Mucosa of descending colon (tissue), 3 donors: ENCODE measurements at regions not wholly inside any gene's neighbourhood (a gene's known extent, or its start where the extent isn't known, plus 50 kb on each side); places are given as distances from the start of the nearest gene placed in this dataset.
A peak's percentile ranks its signal among the peaks of the same experiment; 100 is the strongest.
"Not testable (repeated sequence)": the region's sequence is repeated elsewhere in the genome, so short reads cannot be mapped to it uniquely, and the experiment has no call there.

Experiments
- ATAC-seq: fragments of 200-7000 bp; cut with Tn5 transposase; one replicate; pipeline ENCODE4 v1.9.1; 2020; ENCODE audit warnings: mild to moderate bottlenecking, moderate library complexity
- DNase-seq, 3 donors: peaks; one replicate each; pipeline ENCODE4 v3.0.0-alpha.2; 2020
- H3K36me3 ChIP-seq: fragments of 200-600 bp; one replicate; pipeline ENCODE4 v1.8.0; 2021; ENCODE audit warnings: low read depth, mild to moderate bottlenecking
- H3K4me1 ChIP-seq: fragments of 200-600 bp; one replicate; pipeline ENCODE4 v1.8.0; 2021; ENCODE audit warnings: low read depth, mild to moderate bottlenecking
- H3K4me3 ChIP-seq: fragments of 200-600 bp; one replicate; pipeline ENCODE4 v1.8.0; 2021; ENCODE audit warnings: mild to moderate bottlenecking
- H3K9me3 ChIP-seq: fragments of 200-600 bp; one replicate; pipeline ENCODE4 v1.8.0; 2021; ENCODE audit warnings: mild to moderate bottlenecking
- CTCF ChIP-seq: fragments of 200-600 bp; IDR thresholded peaks from one replicate; pipeline ENCODE4 v1.8.0; 2022; ENCODE audit warnings: antibody characterized with exemption, mild to moderate bottlenecking
- intact Hi-C, 2 donors: fragments of 100-400 bp; cut with DNase I in 1 of 2; cut with micrococcal nuclease in 1 of 2; formaldehyde crosslinking; loops; one replicate each; pipeline versions ENCODE4 v1.11.0 to v1.11.1; 2022; cut with DNase I, micrococcal nuclease
- donor health status: DM: no; HTN: no; CAD: no; lungs with moderate emphysema.
- donor health status: DM: no; HTN: no; CAD: no.
- donor health status: DM: no; HTN: yes; CAD: no.

GRCh38 chr1:120954736-120955135 is 65.2 kb downstream of the PPIAL4A start:
- ATAC-seq: no peak
- intact Hi-C loops: no loop called here

GRCh38 chr1:120955961-120956360 is 66.4 kb downstream of the PPIAL4A start:
- DNase-seq, H3K9me3 ChIP-seq, ATAC-seq, H3K4me3 ChIP-seq, H3K4me1 ChIP-seq, intact Hi-C loops, H3K36me3 ChIP-seq: not testable (repeated sequence)

More at GRCh38 chr1:120954736-120955135, 65.2 kb downstream of the PPIAL4A start:
- no peaks in the 10 kb centered on the region for H3K9me3 ChIP-seq
- H3K36me3 ChIP-seq: no peaks in the 10 kb centered on the region
- DNase-seq: no peak
- H3K4me3 ChIP-seq: no peak overlapping the region
- H3K4me1 ChIP-seq: no peaks in the 10 kb centered on the region
- TF ChIP-seq CTCF: no peak

- DNase-seq, H3K36me3 ChIP-seq, H3K9me3 ChIP-seq, ATAC-seq, H3K4me1 ChIP-seq, intact Hi-C loops, H3K4me3 ChIP-seq: not testable (repeated sequence)
Observed at GRCh38 chr1:120966018-120966417, 76.4 kb downstream of the PPIAL4A start.

- peak; percentile 98 for ATAC-seq
- intact Hi-C loops, H3K4me1 ChIP-seq, H3K9me3 ChIP-seq, H3K4me3 ChIP-seq, H3K36me3 ChIP-seq: not testable (repeated sequence)
- peak; percentile 53 to 71 (median 56) for DNase-seq
Observed at GRCh38 chr1:120972863-120973262, 83.3 kb downstream of the PPIAL4A start.

GRCh38 chr1:120973836-120974235 is 84.3 kb downstream of the PPIAL4A start:
- H3K9me3 ChIP-seq, H3K4me3 ChIP-seq, intact Hi-C loops, H3K4me1 ChIP-seq, H3K36me3 ChIP-seq, DNase-seq, ATAC-seq: not testable (repeated sequence)

GRCh38 chr1:120977279-120977678 is 87.7 kb downstream of the PPIAL4A start:
- H3K9me3 ChIP-seq, H3K4me3 ChIP-seq, DNase-seq, ATAC-seq, H3K4me1 ChIP-seq, intact Hi-C loops, H3K36me3 ChIP-seq: not testable (repeated sequence)

- DNase-seq (peak in 1 of 3 donors; percentile 11), ATAC-seq (peak; percentile 85)
- H3K36me3 ChIP-seq, intact Hi-C loops, H3K9me3 ChIP-seq, H3K4me1 ChIP-seq, H3K4me3 ChIP-seq: not testable (repeated sequence)
Observed at GRCh38 chr1:120981489-120982094, 92.0 kb downstream of the PPIAL4A start.

- intact Hi-C loops, H3K4me3 ChIP-seq, H3K36me3 ChIP-seq, H3K4me1 ChIP-seq, ATAC-seq, DNase-seq, H3K9me3 ChIP-seq: not testable (repeated sequence)
Observed at GRCh38 chr1:120994614-120995013, 105.0 kb downstream of the PPIAL4A start.

- H3K9me3 ChIP-seq, H3K4me3 ChIP-seq, DNase-seq, intact Hi-C loops, H3K36me3 ChIP-seq, H3K4me1 ChIP-seq: not testable (repeated sequence)
- peak; percentile 94 for ATAC-seq
Observed at GRCh38 chr1:120995025-120995424, 105.5 kb downstream of the PPIAL4A start.

- intact Hi-C loops, H3K4me1 ChIP-seq, ATAC-seq, H3K36me3 ChIP-seq, DNase-seq, H3K9me3 ChIP-seq, H3K4me3 ChIP-seq: not testable (repeated sequence)
Observed at GRCh38 chr1:121001090-121001726, 111.6 kb downstream of the PPIAL4A start.

GRCh38 chr1:121003230-121003629 is 113.7 kb downstream of the PPIAL4A start:
- H3K4me3 ChIP-seq, DNase-seq, H3K9me3 ChIP-seq, H3K36me3 ChIP-seq, H3K4me1 ChIP-seq, ATAC-seq, intact Hi-C loops: not testable (repeated sequence)

- not testable (repeated sequence) for ATAC-seq
Observed at GRCh38 chr1:121006826-121007225, 117.3 kb downstream of the PPIAL4A start.

GRCh38 chr1:121007755-121008154 is 118.2 kb downstream of the PPIAL4A start:
- H3K36me3 ChIP-seq, H3K4me1 ChIP-seq, DNase-seq, intact Hi-C loops, ATAC-seq, H3K9me3 ChIP-seq, H3K4me3 ChIP-seq: not testable (repeated sequence)

More at GRCh38 chr1:121006826-121007225, 117.3 kb downstream of the PPIAL4A start:
- H3K9me3 ChIP-seq, H3K36me3 ChIP-seq, intact Hi-C loops, H3K4me1 ChIP-seq, H3K4me3 ChIP-seq, DNase-seq: not testable (repeated sequence)
